Vagina (tissue), 2 donors: ENCODE measurements at regions not wholly inside any gene's neighbourhood (a gene's known extent, or its start where the extent isn't known, plus 50 kb on each side); places are given as distances from the start of the nearest gene placed in this dataset.

Experiments used
- DNase-seq, 2 donors: peaks; one replicate each; pipeline ENCODE4 v3.0.0-alpha.2; 2017; ENCODE audit errors: extremely low spot score in 2 of 2
- H3K27ac ChIP-seq: fragments of 200-600 bp; sonication (generic); one replicate; pipeline ENCODE4 v1.5.1; 2019
- H3K27me3 ChIP-seq: fragments of 200-600 bp; sonication (generic); one replicate; pipeline ENCODE4 v1.5.1; 2019
- H3K36me3 ChIP-seq, 2 donors: fragments of 200-600 bp; sonication (generic); one replicate each; pipeline ENCODE4 v1.5.1; 2017 to 2019
- H3K4me1 ChIP-seq: fragments of 200-600 bp; sonication (generic); one replicate; pipeline ENCODE4 v1.5.1; 2019
- H3K4me3 ChIP-seq, 2 donors: fragments of 200-600 bp; sonication (generic); 1 replicate in 1 of 2; 2 replicates in 1 of 2; pipeline ENCODE4 v1.5.1; 2016 to 2019
- H3K9me3 ChIP-seq: fragments of 200-600 bp; sonication (generic); one replicate; pipeline ENCODE4 v1.5.1; 2019
- CTCF ChIP-seq, 3 experiments: fragments of 450-650 bp in 2 of 3; fragments of 200-600 bp in 1 of 3; sonication (generic) in 1 of 3; IDR thresholded peaks; one replicate each; pipeline ENCODE4 v1.5.1; 2017 to 2019; ENCODE audit warnings: antibody characterized with exemption in 3 of 3, mild to moderate bottlenecking in 2 of 3, moderate library complexity in 2 of 3
- POLR2A ChIP-seq, 2 donors: fragments of 450-650 bp; IDR thresholded peaks; one replicate each; pipeline ENCODE4 v1.6.1; 2017; ENCODE audit warnings: antibody characterized with exemption in 2 of 2, mild to moderate bottlenecking in 2 of 2, moderate library complexity in 2 of 2
- POLR2AphosphoS5 ChIP-seq, 2 donors: sonication (generic); formaldehyde crosslinking; IDR thresholded peaks; one replicate each; pipeline ENCODE4 v1.9.0; 2017; ENCODE audit warnings: antibody characterized with exemption in 2 of 2, mild to moderate bottlenecking in 2 of 2, low read depth in 1 of 2; ENCODE audit not compliant: insufficient read depth in 1 of 2
- intact Hi-C: fragments of 100-400 bp; cut with DNase I; formaldehyde crosslinking; loops from one replicate; pipeline ENCODE4 v1.15.1; 2023

GRCh38 chr10:117610321-117610720 lies 67.8 kb downstream of the EMX2 start:
- TF ChIP-seq POLR2AphosphoS5 (IDR thresholded peaks at IDR 0.05; ENCODE audit: insufficient read depth in 1 of 2, low read depth in 1 of 2) (no peak), POLR2A (IDR thresholded peaks at IDR 0.05) (no peak), CTCF (IDR thresholded peaks at IDR 0.05) (no peak)
- Histone ChIP-seq H3K27ac (peak overlapping the region; percentile 37), H3K36me3 (no peaks in the 10 kb centered on the region), H3K27me3 (no peaks in the 10 kb centered on the region), H3K9me3 (no peaks in the 10 kb centered on the region), H3K4me3 (no peak overlapping the region), H3K4me1 (peaks cover 9% of the 10 kb centered on the region)
- intact Hi-C loops: no loop called here
- no peak for DNase-seq

GRCh38 chr10:117612113-117612512 lies 69.6 kb downstream of the EMX2 start:
- intact Hi-C loops: no loop called here
- no peak for TF ChIP-seq POLR2AphosphoS5 (IDR thresholded peaks at IDR 0.05; ENCODE audit: insufficient read depth in 1 of 2, low read depth in 1 of 2)
- no peak for TF ChIP-seq CTCF (IDR thresholded peaks at IDR 0.05)
- no peak for TF ChIP-seq POLR2A (IDR thresholded peaks at IDR 0.05)
- no peaks in the 10 kb centered on the region for H3K9me3 ChIP-seq
- no peak overlapping the region for H3K27ac ChIP-seq
- DNase-seq: no peak
- peaks cover 9% of the 10 kb centered on the region for H3K4me1 ChIP-seq
- H3K4me3 ChIP-seq: no peak overlapping the region
- H3K36me3 ChIP-seq: no peaks in the 10 kb centered on the region
- H3K27me3 ChIP-seq: no peaks in the 10 kb centered on the region

- Histone ChIP-seq H3K4me1 (no peaks in the 10 kb centered on the region), H3K36me3 (no peaks in the 10 kb centered on the region), H3K4me3 (no peak overlapping the region), H3K27me3 (no peaks in the 10 kb centered on the region), H3K9me3 (no peaks in the 10 kb centered on the region), H3K27ac (no peak overlapping the region)
- peak; percentile 22 to 46 for DNase-seq
- intact Hi-C loops: no loop called here
- TF ChIP-seq POLR2A (IDR thresholded peaks at IDR 0.05): no peak
- TF ChIP-seq POLR2AphosphoS5 (IDR thresholded peaks at IDR 0.05; ENCODE audit: insufficient read depth in 1 of 2, low read depth in 1 of 2): no peak
- no peak for TF ChIP-seq CTCF (IDR thresholded peaks at IDR 0.05)
Measured at GRCh38 chr10:117615649-117616048, 73.1 kb downstream of the EMX2 start.

- no peaks in the 10 kb centered on the region for H3K9me3 ChIP-seq
- DNase-seq: peak in 1 of 2 donors; percentile 37
- no peaks in the 10 kb centered on the region for H3K27me3 ChIP-seq
- no peak overlapping the region for H3K27ac ChIP-seq
- TF ChIP-seq POLR2AphosphoS5 (IDR thresholded peaks at IDR 0.05; ENCODE audit: insufficient read depth in 1 of 2, low read depth in 1 of 2): no peak
- TF ChIP-seq POLR2A (IDR thresholded peaks at IDR 0.05): no peak
- no peak for TF ChIP-seq CTCF (IDR thresholded peaks at IDR 0.05)
- H3K4me1 ChIP-seq: no peaks in the 10 kb centered on the region
- intact Hi-C loops: no loop called here
- no peaks in the 10 kb centered on the region for H3K36me3 ChIP-seq
- H3K4me3 ChIP-seq: no peak overlapping the region
Measured at GRCh38 chr10:117616179-117616578, 73.6 kb downstream of the EMX2 start.

- Histone ChIP-seq H3K27me3 (no peaks in the 10 kb centered on the region), H3K36me3 (no peaks in the 10 kb centered on the region), H3K4me1 (no peaks in the 10 kb centered on the region), H3K4me3 (no peak overlapping the region), H3K9me3 (no peaks in the 10 kb centered on the region), H3K27ac (no peak overlapping the region)
- intact Hi-C loops: no loop called here
- no peak for DNase-seq
- no peak for TF ChIP-seq CTCF (IDR thresholded peaks at IDR 0.05)
- TF ChIP-seq POLR2A (IDR thresholded peaks at IDR 0.05): no peak
- TF ChIP-seq POLR2AphosphoS5 (IDR thresholded peaks at IDR 0.05; ENCODE audit: insufficient read depth in 1 of 2, low read depth in 1 of 2): no peak
Measured at GRCh38 chr10:117617086-117617485, 74.5 kb downstream of the EMX2 start.
